Ishikawa (cell line): ENCODE measurements at regions not wholly inside any gene's neighbourhood (a gene's known extent, or its start where the extent isn't known, plus 50 kb on each side); places are given as distances from the start of the nearest gene placed in this dataset.

ENCODE experiments used
- CEBPB ChIP-seq: IDR thresholded peaks from 2 replicates; pipeline ENCODE4 v1.6.1; 2012
- CREB1 ChIP-seq: IDR thresholded peaks from 2 replicates; pipeline ENCODE4 v1.6.1; 2012; ENCODE audit warnings: low read depth
- EGR1 ChIP-seq: IDR thresholded peaks from 2 replicates; pipeline ENCODE4 v1.6.1; 2012
- EP300 ChIP-seq: IDR thresholded peaks from 2 replicates; pipeline ENCODE4 v1.6.1; 2012; ENCODE audit warnings: borderline replicate concordance
- FOXM1 ChIP-seq: IDR thresholded peaks from 2 replicates; pipeline ENCODE4 v1.6.1; 2012; ENCODE audit warnings: low read depth, borderline replicate concordance
- MAX ChIP-seq: IDR thresholded peaks from 2 replicates; pipeline ENCODE4 v1.6.1; 2012
- NFIC ChIP-seq: IDR thresholded peaks from 2 replicates; pipeline ENCODE4 v1.6.1; 2012
- RAD21 ChIP-seq: IDR thresholded peaks from 2 replicates; pipeline ENCODE4 v1.6.1; 2012; ENCODE audit warnings: low read depth
- REST ChIP-seq: IDR thresholded peaks from 2 replicates; pipeline ENCODE4 v1.6.1; 2012; ENCODE audit warnings: low read depth, mild to moderate bottlenecking
- TAF1 ChIP-seq: IDR thresholded peaks from 2 replicates; pipeline ENCODE4 v1.6.1; 2012; ENCODE audit warnings: low read depth, mild to moderate bottlenecking
- TCF12 ChIP-seq: IDR thresholded peaks from 2 replicates; pipeline ENCODE4 v1.6.1; 2012; ENCODE audit warnings: low read depth
- TEAD4 ChIP-seq: IDR thresholded peaks from 2 replicates; pipeline ENCODE4 v1.6.1; 2012
- USF1 ChIP-seq: IDR thresholded peaks from 2 replicates; pipeline ENCODE4 v1.6.1; 2012
- YY1 ChIP-seq: IDR thresholded peaks from 2 replicates; pipeline ENCODE4 v1.6.1; 2012; ENCODE audit warnings: low read depth
- ZBTB7A ChIP-seq: IDR thresholded peaks from 2 replicates; pipeline ENCODE4 v1.6.1; 2012; ENCODE audit warnings: low read depth

- no peak for TF ChIP-seq TEAD4
- no peak for TF ChIP-seq REST
- no peak for TF ChIP-seq TAF1
- TF ChIP-seq NFIC: no peak
- no peak for TF ChIP-seq YY1
- TF ChIP-seq CREB1: no peak
- no peak for TF ChIP-seq EP300
- no peak for TF ChIP-seq CEBPB
- no peak for TF ChIP-seq EGR1
- no peak for TF ChIP-seq RAD21
- no peak for TF ChIP-seq USF1
- no peak for TF ChIP-seq TCF12
- no peak for TF ChIP-seq ZBTB7A
- no peak for TF ChIP-seq MAX
- TF ChIP-seq FOXM1: no peak
Observed at GRCh38 chr1:217946511-217946910, 315.4 kb downstream of the SPATA17 start.

GRCh38 chr1:217948741-217949140, 317.6 kb downstream of the SPATA17 start:
- TF ChIP-seq ZBTB7A (no peak), EGR1 (no peak), CREB1 (no peak), YY1 (no peak)

- TF ChIP-seq RAD21: no peak
- no peak for TF ChIP-seq NFIC
- TF ChIP-seq TAF1: no peak
- no peak for TF ChIP-seq TEAD4
Observed at GRCh38 chr1:217953330-217953729, 322.2 kb downstream of the SPATA17 start.

- no peak for TF ChIP-seq USF1
- peak; percentile 23; the same call in 1 of the 2 replicates for TF ChIP-seq NFIC
Observed at GRCh38 chr1:217953922-217954321, 322.8 kb downstream of the SPATA17 start.

- TF ChIP-seq NFIC: no peak
- no peak for TF ChIP-seq TEAD4
- no peak for TF ChIP-seq USF1
- no peak for TF ChIP-seq EGR1
- TF ChIP-seq CEBPB: no peak
Observed at GRCh38 chr1:217955723-217956122, 324.6 kb downstream of the SPATA17 start.

GRCh38 chr1:217965156-217965786, 319.8 kb upstream of the RRP15 start:
- TF ChIP-seq USF1 (no peak), FOXM1 (no peak), EGR1 (no peak), EP300 (no peak), MAX (no peak), TEAD4 (no peak), TCF12 (no peak), YY1 (no peak), CREB1 (no peak), CEBPB (no peak), ZBTB7A (no peak), NFIC (no peak), RAD21 (no peak), TAF1 (no peak), REST (no peak)
